Ascending aorta (tissue), 2 donors: ENCODE measurements at regions not wholly inside any gene's neighbourhood (a gene's known extent, or its start where the extent isn't known, plus 50 kb on each side); places are given as distances from the start of the nearest gene placed in this dataset.

Experiments used
- DNase-seq, 2 donors: peaks; one replicate each; pipeline ENCODE4 v3.0.0-alpha.2; 2019; ENCODE audit warnings: low spot score in 2 of 2
- H3K27ac ChIP-seq, 2 donors: fragments of 200-600 bp; sonication (generic); one replicate each; pipeline ENCODE4 v1.5.1; 2016 to 2017; ENCODE audit warnings: mild to moderate bottlenecking in 1 of 2
- H3K27me3 ChIP-seq: fragments of 200-600 bp; sonication (generic); one replicate; pipeline ENCODE4 v1.5.1; 2017
- H3K36me3 ChIP-seq, 2 donors: fragments of 200-600 bp; sonication (generic); one replicate each; pipeline ENCODE4 v1.5.1; 2016
- H3K4me1 ChIP-seq, 2 donors: fragments of 200-600 bp; sonication (generic); one replicate each; pipeline ENCODE4 v1.5.1; 2016 to 2017; ENCODE audit warnings: mild to moderate bottlenecking in 1 of 2
- H3K4me3 ChIP-seq, 2 donors: fragments of 200-600 bp; sonication (generic); one replicate each; pipeline ENCODE4 v1.5.1; 2016 to 2017; ENCODE audit warnings: mild to moderate bottlenecking in 1 of 2
- H3K9me3 ChIP-seq, 2 donors: fragments of 200-600 bp; sonication (generic); one replicate each; pipeline ENCODE4 v1.5.1; 2016
- intact Hi-C: fragments of 100-400 bp; cut with DNase I; formaldehyde crosslinking; loops from one replicate; pipeline ENCODE4 v1.15.1; 2023
- TF ChIP-seq, protein P1 (sequence below), 3 experiments: fragments of 200-600 bp in 2 of 3; fragments of 450-650 bp in 1 of 3; sonication (generic) in 2 of 3; IDR thresholded peaks; one replicate each; pipeline ENCODE4 v1.5.1; 2016 to 2019; ENCODE audit warnings: antibody characterized with exemption in 3 of 3, mild to moderate bottlenecking in 1 of 3, moderate library complexity in 1 of 3

GRCh38 chr18:44464398-44465180, 216.1 kb upstream of the SETBP1 start:
- Histone ChIP-seq H3K36me3 (no peaks in the 10 kb centered on the region), H3K9me3 (no peaks in the 10 kb centered on the region), H3K4me1 (no peaks in the 10 kb centered on the region), H3K27me3 (no peaks in the 10 kb centered on the region), H3K27ac (no peak overlapping the region), H3K4me3 (no peak overlapping the region)
- intact Hi-C loops: loop anchor here (10.0 kb wide), 1 partner anchor 200 kb away; no protein-coding TSS in a partner anchor
- TF ChIP-seq, protein P1, sequence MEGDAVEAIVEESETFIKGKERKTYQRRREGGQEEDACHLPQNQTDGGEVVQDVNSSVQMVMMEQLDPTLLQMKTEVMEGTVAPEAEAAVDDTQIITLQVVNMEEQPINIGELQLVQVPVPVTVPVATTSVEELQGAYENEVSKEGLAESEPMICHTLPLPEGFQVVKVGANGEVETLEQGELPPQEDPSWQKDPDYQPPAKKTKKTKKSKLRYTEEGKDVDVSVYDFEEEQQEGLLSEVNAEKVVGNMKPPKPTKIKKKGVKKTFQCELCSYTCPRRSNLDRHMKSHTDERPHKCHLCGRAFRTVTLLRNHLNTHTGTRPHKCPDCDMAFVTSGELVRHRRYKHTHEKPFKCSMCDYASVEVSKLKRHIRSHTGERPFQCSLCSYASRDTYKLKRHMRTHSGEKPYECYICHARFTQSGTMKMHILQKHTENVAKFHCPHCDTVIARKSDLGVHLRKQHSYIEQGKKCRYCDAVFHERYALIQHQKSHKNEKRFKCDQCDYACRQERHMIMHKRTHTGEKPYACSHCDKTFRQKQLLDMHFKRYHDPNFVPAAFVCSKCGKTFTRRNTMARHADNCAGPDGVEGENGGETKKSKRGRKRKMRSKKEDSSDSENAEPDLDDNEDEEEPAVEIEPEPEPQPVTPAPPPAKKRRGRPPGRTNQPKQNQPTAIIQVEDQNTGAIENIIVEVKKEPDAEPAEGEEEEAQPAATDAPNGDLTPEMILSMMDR (IDR thresholded peaks at IDR 0.05): no peak
- no peak for DNase-seq

GRCh38 chr18:44465381-44465841, 215.3 kb upstream of the SETBP1 start:
- no peak overlapping the region for H3K27ac ChIP-seq
- no peaks in the 10 kb centered on the region for H3K27me3 ChIP-seq
- TF ChIP-seq, protein P1 (IDR thresholded peaks at IDR 0.05): no peak
- no peak overlapping the region for H3K4me3 ChIP-seq
- no peaks in the 10 kb centered on the region for H3K36me3 ChIP-seq
- intact Hi-C loops: loop anchor here (10.0 kb wide), 1 partner anchor 199 kb away; no protein-coding TSS in a partner anchor
- H3K4me1 ChIP-seq: no peaks in the 10 kb centered on the region
- no peak for DNase-seq
- H3K9me3 ChIP-seq: no peaks in the 10 kb centered on the region

DNA sequence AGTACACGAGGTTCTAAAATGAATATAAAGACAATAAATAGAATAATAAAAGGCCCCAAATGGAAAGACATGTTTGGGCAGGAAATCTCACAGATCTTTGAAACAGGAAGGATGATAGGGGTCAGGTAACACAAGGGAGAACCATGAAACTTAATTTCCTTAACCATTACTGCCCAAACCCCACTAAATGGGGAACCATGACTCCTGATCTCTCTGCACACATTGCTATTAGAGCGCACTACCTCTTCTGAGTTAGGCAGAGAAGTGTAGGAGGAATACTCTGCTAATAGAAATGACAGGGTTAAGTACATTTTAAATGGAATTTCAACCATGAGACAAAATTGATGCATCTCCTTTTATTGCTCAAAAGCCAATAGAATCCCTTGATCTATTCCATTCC, 213.7 kb upstream of the SETBP1 start:
- Histone ChIP-seq H3K36me3 (no peaks in the 10 kb centered on the region), H3K27me3 (no peaks in the 10 kb centered on the region), H3K4me1 (no peaks in the 10 kb centered on the region), H3K27ac (no peak overlapping the region), H3K9me3 (no peaks in the 10 kb centered on the region), H3K4me3 (no peak overlapping the region)
- intact Hi-C loops: loop anchor here (10.0 kb wide), 1 partner anchor 198 kb away; no protein-coding TSS in a partner anchor
- TF ChIP-seq, protein P1 (IDR thresholded peaks at IDR 0.05): no peak
- DNase-seq: no peak

- Histone ChIP-seq H3K36me3 (no peaks in the 10 kb centered on the region), H3K4me1 (no peaks in the 10 kb centered on the region), H3K9me3 (no peaks in the 10 kb centered on the region), H3K27ac (no peak overlapping the region), H3K4me3 (no peak overlapping the region), H3K27me3 (no peaks in the 10 kb centered on the region)
- TF ChIP-seq, protein P1 (IDR thresholded peaks at IDR 0.05): no peak
- intact Hi-C loops: loop anchor here (10.0 kb wide), 1 partner anchor 197 kb away; no protein-coding TSS in a partner anchor
- DNase-seq: no peak
These were observed 213.0 kb upstream of the SETBP1 start for GRCh38 chr18:44467718-44468117.

DNA sequence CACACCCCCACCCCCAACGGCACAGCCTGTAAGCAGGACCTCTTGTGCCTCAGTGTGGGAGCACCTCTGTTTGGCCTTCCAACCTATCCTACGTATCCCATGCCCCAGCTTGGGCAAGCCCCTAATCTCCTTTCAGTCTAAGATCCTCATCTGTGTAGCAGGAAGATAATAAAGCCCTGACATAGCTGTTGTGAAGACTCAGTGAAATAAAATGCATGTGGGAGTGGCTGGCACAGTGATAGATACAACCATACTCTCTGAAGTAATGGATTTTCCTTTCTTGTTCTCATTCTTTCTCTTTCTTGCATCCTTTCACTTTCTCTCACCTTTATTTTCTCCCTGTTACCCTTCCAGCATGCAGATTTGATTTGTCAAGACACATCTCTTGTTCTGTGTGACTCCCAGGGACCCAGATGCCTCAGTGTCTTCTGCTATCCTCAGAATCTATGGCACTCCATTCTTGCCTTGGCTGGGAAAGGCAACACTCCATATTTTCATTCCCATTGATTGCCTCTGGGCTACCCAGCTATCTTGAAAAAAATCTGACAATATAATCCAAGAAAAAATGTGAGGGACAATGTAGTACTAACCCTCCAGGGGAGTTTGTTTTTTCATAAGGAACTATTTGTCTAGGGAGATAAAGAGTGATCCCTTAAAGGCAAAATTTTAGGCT, 207.2 kb upstream of the SETBP1 start:
- Histone ChIP-seq H3K9me3 (no peaks in the 10 kb centered on the region), H3K36me3 (no peaks in the 10 kb centered on the region), H3K4me3 (no peak overlapping the region), H3K4me1 (no peaks in the 10 kb centered on the region), H3K27ac (no peak overlapping the region), H3K27me3 (no peaks in the 10 kb centered on the region)
- no peak for DNase-seq
- intact Hi-C loops: no loop called here
- TF ChIP-seq, protein P1 (IDR thresholded peaks at IDR 0.05): no peak
